ENCODE measurements at regions not wholly inside any gene's neighbourhood (a gene's known extent, or its start where the extent isn't known, plus 50 kb on each side); places are given as distances from the start of the nearest gene placed in this dataset.
"Not testable (repeated sequence)": the region's sequence is repeated elsewhere in the genome, so short reads cannot be mapped to it uniquely, and the experiment has no call there.

- no peak overlapping the region for H3K27ac ChIP-seq
- no peak for TF ChIP-seq CTCF (IDR thresholded peaks at IDR 0.05)
- TF ChIP-seq ZFX (IDR thresholded peaks at IDR 0.05; ENCODE audit: borderline replicate concordance), result no peak
Measured at GRCh38 chr13:61900033-61900432, 484.4 kb upstream of the PCDH20 start.

- TF ChIP-seq ZFX (IDR thresholded peaks at IDR 0.05; ENCODE audit: borderline replicate concordance) (no peak), CTCF (IDR thresholded peaks at IDR 0.05) (no peak)
- H3K27ac ChIP-seq, result no peak overlapping the region
Measured at GRCh38 chr13:61898207-61898606, 482.6 kb upstream of the PCDH20 start.

GRCh38 chr13:61891401-61891800 is 475.8 kb upstream of the PCDH20 start:
- H3K27ac ChIP-seq, result no peak overlapping the region
- no peak for TF ChIP-seq CTCF (IDR thresholded peaks at IDR 0.05)

GRCh38 chr13:61884830-61885229 is 469.2 kb upstream of the PCDH20 start:
- TF ChIP-seq CTCF (IDR thresholded peaks at IDR 0.05) (no peak), ZFX (IDR thresholded peaks at IDR 0.05; ENCODE audit: borderline replicate concordance) (no peak)
- no peak overlapping the region for H3K27ac ChIP-seq

- no peak overlapping the region for H3K27ac ChIP-seq
- TF ChIP-seq ZFX (IDR thresholded peaks at IDR 0.05; ENCODE audit: borderline replicate concordance), result no peak
- TF ChIP-seq CTCF (IDR thresholded peaks at IDR 0.05), result peak; percentile 82
Measured at GRCh38 chr13:61880578-61881283, 465.1 kb upstream of the PCDH20 start.

- H3K27ac ChIP-seq, result not testable (repeated sequence)
Measured at GRCh38 chr13:61878565-61878964, 462.9 kb upstream of the PCDH20 start.

- H3K27ac ChIP-seq, result no peak overlapping the region
- no peak for TF ChIP-seq CTCF (IDR thresholded peaks at IDR 0.05)
- no peak for TF ChIP-seq ZFX (IDR thresholded peaks at IDR 0.05; ENCODE audit: borderline replicate concordance)
Measured at GRCh38 chr13:61874970-61875579, 459.4 kb upstream of the PCDH20 start.

- no peak for TF ChIP-seq CTCF (IDR thresholded peaks at IDR 0.05)
- H3K27ac ChIP-seq, result no peak overlapping the region
Measured at GRCh38 chr13:61873717-61874116, 458.1 kb upstream of the PCDH20 start.

All from 22Rv1 (cell line).